IMR-90 (cell line): ENCODE measurements at regions not wholly inside any gene's neighbourhood (a gene's known extent, or its start where the extent isn't known, plus 50 kb on each side); places are given as distances from the start of the nearest gene placed in this dataset.
"Not testable (repeated sequence)": the region's sequence is repeated elsewhere in the genome, so short reads cannot be mapped to it uniquely, and the experiment has no call there.

Experiments
- CEBPB ChIP-seq: IDR thresholded peaks from 2 replicates; pipeline ENCODE4 v1.6.1; 2012; ENCODE audit warnings: low read depth, low read length, improper control_type of control experiment
- CHD1 ChIP-seq: IDR thresholded peaks from 2 replicates; pipeline ENCODE4 v1.6.1; 2012; ENCODE audit warnings: low read depth, low read length, improper control_type of control experiment
- CTCF ChIP-seq: conservative IDR thresholded peaks from 2 replicates; pipeline ENCODE4 v1.5.1; 2012; ENCODE audit warnings: mild to moderate bottlenecking, low read depth, low read length, improper control_type of control experiment
- ELK1 ChIP-seq: fragments of 150-350 bp; IDR thresholded peaks from 2 replicates; pipeline ENCODE4 v1.6.1; 2016; ENCODE audit warnings: low read depth, mild to moderate bottlenecking, low read length, moderate library complexity, borderline replicate concordance
- MXI1 ChIP-seq: IDR thresholded peaks from 2 replicates; pipeline ENCODE4 v1.6.1; 2012; ENCODE audit warnings: low read depth, mild to moderate bottlenecking, low read length, moderate library complexity, borderline replicate concordance
- POLR2A ChIP-seq: IDR thresholded peaks from 2 replicates; pipeline ENCODE4 v1.6.1; 2012; ENCODE audit warnings: mild to moderate bottlenecking, low read depth, low read length
- RAD21 ChIP-seq: IDR thresholded peaks from 2 replicates; pipeline ENCODE4 v1.6.1; 2012; ENCODE audit warnings: low read length, improper control_type of control experiment
- RFX5 ChIP-seq: IDR thresholded peaks from 2 replicates; pipeline ENCODE4 v1.8.0; 2012; ENCODE audit warnings: low read depth, mild to moderate bottlenecking, low read length, moderate library complexity

- TF ChIP-seq CTCF, CEBPB, ELK1, RFX5, POLR2A, CHD1, RAD21, MXI1: not testable (repeated sequence)
Measured at GRCh38 chr3:154902495-154902894, 177.6 kb upstream of the MME start.
